K562 (cell line): ENCODE measurements at regions not wholly inside any gene's neighbourhood (a gene's known extent, or its start where the extent isn't known, plus 50 kb on each side); places are given as distances from the start of the nearest gene placed in this dataset.

Source experiments
- ATAC-seq: fragments of 200-7000 bp; cut with Tn5 transposase; 3 replicates; pipeline ENCODE4 v1.9.1; 2020; ENCODE audit warnings: moderate library complexity
- BruUV-seq: library from RNA; stranded (reverse); fragments of 400-500 nt; replicated peaks from 2 replicates; lab custom pipeline; 2021; lab: Mats Ljungman, UMichigan
- CTCF ChIA-PET: fragments of 300-600 bp; formaldehyde crosslinking; extraction: SDS; loops from one replicate; lab custom pipeline; 2021; ENCODE audit warnings: low intra/inter-chr PET ratio; lab: Yijun Ruan, JAX
- POLR2A ChIA-PET: fragments of 300-600, 350-650 bp; sonication (Branson Sonifier 250); formaldehyde crosslinking; extraction: SDS; loops from one replicate; lab custom pipeline; 2021; ENCODE audit warnings: antibody characterized with exemption, inconsistent platforms; lab: Yijun Ruan, JAX
- DNase-seq, 4 experiments: peaks; one replicate each; pipeline versions ENCODE4 v3.0.0 to v3.0.0-alpha.2; 2011 to 2018; ENCODE audit warnings: low spot score in 3 of 4, mixed read lengths in 3 of 4; ENCODE audit errors: extremely low read depth in 1 of 4
- FAIRE-seq: peaks from 2 replicates; lab custom pipeline; 2011; peaks lifted over from hg19 to GRCh38; lab: Jason Lieb, UNC
- H2AFZ ChIP-seq: 2 replicates; pipeline ENCODE4 v1.6.0; 2011; ENCODE audit warnings: low read depth, low read length, control low read depth, inconsistent platforms
- H3K27ac ChIP-seq: fragments of 200-600 bp; 3 replicates; pipeline ENCODE4 v1.8.0; 2011; ENCODE audit warnings: low read depth, mild to moderate bottlenecking, control low read depth, inconsistent platforms, low read length, moderate library complexity, mixed read lengths; ENCODE audit errors: extremely low read depth
- H3K27me3 ChIP-seq, 2 experiments: fragments of 300-600 bp in 1 of 2; 2 replicates in 1 of 2; 3 replicates in 1 of 2; pipeline versions ENCODE4 v1.6.0 to v1.8.0; 2011; ENCODE audit warnings: inconsistent platforms in 2 of 2, low read length in 2 of 2, mild to moderate bottlenecking in 1 of 2, mixed read lengths in 1 of 2, moderate library complexity in 1 of 2; ENCODE audit not compliant: control insufficient read depth in 2 of 2, insufficient read depth in 2 of 2
- H3K36me3 ChIP-seq: fragments of 300-600 bp; 3 replicates; pipeline ENCODE4 v1.8.0; 2011; ENCODE audit warnings: mild to moderate bottlenecking, low read length, inconsistent platforms; ENCODE audit not compliant: control insufficient read depth, insufficient read depth
- H3K4me1 ChIP-seq, 2 experiments: fragments of 200-600 bp in 1 of 2; replicated peaks in 1 of 2; 2 replicates in 1 of 2; 3 replicates in 1 of 2; pipeline versions ENCODE4 v1.5.1 to v1.8.0; 2011; ENCODE audit warnings: inconsistent platforms in 2 of 2, low read length in 2 of 2, mild to moderate bottlenecking in 1 of 2, mixed read lengths in 1 of 2, moderate library complexity in 1 of 2; ENCODE audit not compliant: control insufficient read depth in 2 of 2, insufficient read depth in 2 of 2
- H3K4me2 ChIP-seq: 2 replicates; pipeline ENCODE4 v1.6.1; 2011; ENCODE audit warnings: low read length, control low read depth, inconsistent platforms, mixed read lengths; ENCODE audit not compliant: insufficient read depth
- H3K4me3 ChIP-seq: fragments of 200-600 bp; sonication (generic), shearing (Covaris generic); 2 replicates; pipeline ENCODE4 v1.5.1; 2016; ENCODE audit warnings: control low read depth, inconsistent platforms
- H3K79me2 ChIP-seq: fragments of 200-600 bp; 3 replicates; pipeline ENCODE4 v1.8.0; 2011; ENCODE audit warnings: low read length, inconsistent platforms; ENCODE audit not compliant: control insufficient read depth, insufficient read depth
- H3K9ac ChIP-seq, 2 experiments: 2 replicates each; pipeline versions ENCODE4 v1.6.0 to v1.6.1; 2011; ENCODE audit warnings: low read depth in 2 of 2, low read length in 2 of 2, control low read depth in 1 of 2, inconsistent platforms in 1 of 2, mild to moderate bottlenecking in 1 of 2, mixed read lengths in 1 of 2; ENCODE audit not compliant: insufficient read depth in 1 of 2
- H3K9me1 ChIP-seq: one replicate; pipeline ENCODE4 v1.6.0; 2011; ENCODE audit warnings: inconsistent platforms, mild to moderate bottlenecking, low read length, moderate library complexity; ENCODE audit not compliant: control insufficient read depth, insufficient read depth
- H3K9me3 ChIP-seq: replicated peaks from 2 replicates; pipeline ENCODE4 v1.5.1; 2011; ENCODE audit warnings: low read depth, low read length, inconsistent platforms; ENCODE audit not compliant: control insufficient read depth, insufficient read depth
- H4K20me1 ChIP-seq: replicated peaks from 2 replicates; pipeline ENCODE4 v1.6.1; 2011; ENCODE audit warnings: low read length, inconsistent platforms, mixed read lengths; ENCODE audit not compliant: control insufficient read depth, insufficient read depth
- E2F5 ChIP-seq: sonication (generic); formaldehyde crosslinking; IDR thresholded peaks from 2 replicates; pipeline ENCODE4 v1.8.0; 2022; ENCODE audit warnings: mild to moderate bottlenecking, missing genetic modification reagents
- FOXK1 ChIP-seq: sonication (generic); formaldehyde crosslinking; IDR thresholded peaks from 2 replicates; pipeline ENCODE4 v1.8.0; 2022; ENCODE audit warnings: missing genetic modification reagents, mild to moderate bottlenecking, borderline replicate concordance
- HDGF ChIP-seq: fragments of 450-650 bp; IDR thresholded peaks from 2 replicates; pipeline ENCODE4 v1.6.1; 2016
- HOMEZ ChIP-seq: fragments of 250-450 bp; sonication (Bioruptor Pico); IDR thresholded peaks from 2 replicates; pipeline ENCODE4 v1.4.0; 2020; ENCODE audit warnings: mild to moderate bottlenecking, moderate library complexity
- JUN ChIP-seq, 2 experiments: sonication (generic) in 1 of 2; formaldehyde crosslinking in 1 of 2; IDR thresholded peaks; 2 replicates each; pipeline versions ENCODE4 v1.6.1 to v1.8.0; 2012 to 2022; ENCODE audit warnings: borderline replicate concordance in 2 of 2, mild to moderate bottlenecking in 2 of 2, improper control_type of control experiment in 1 of 2, low read depth in 1 of 2, low read length in 1 of 2, missing genetic modification reagents in 1 of 2
- MCM3 ChIP-seq: fragments of 450-650 bp; IDR thresholded peaks from 2 replicates; pipeline ENCODE4 v1.6.1; 2016
- NFE2L1 ChIP-seq: fragments of 450-650 bp; IDR thresholded peaks from 2 replicates; pipeline ENCODE4 v1.6.1; 2016; ENCODE audit warnings: missing genetic modification characterization, low read depth, mild to moderate bottlenecking, missing compliant biosample characterization, moderate library complexity, borderline replicate concordance
- POLR3A ChIP-seq: IDR thresholded peaks from 2 replicates; pipeline ENCODE4 v1.6.1; 2011; ENCODE audit warnings: borderline replicate concordance, mild to moderate bottlenecking, moderate library complexity; ENCODE audit not compliant: insufficient read length, insufficient read depth; ENCODE audit errors: extremely low read depth
- POU5F1 ChIP-seq: fragments of 150-350 bp; IDR thresholded peaks from 2 replicates; pipeline ENCODE4 v1.6.1; 2014; ENCODE audit warnings: borderline replicate concordance, low read length, low read depth, mild to moderate bottlenecking; ENCODE audit not compliant: partially characterized antibody
- U2AF2 ChIP-seq: fragments of 200-400 bp; formaldehyde crosslinking; optimal IDR thresholded peaks from 2 replicates; pipeline ENCODE3; 2017; ENCODE audit warnings: low read depth, mild to moderate bottlenecking, low read length
- ZNF253 ChIP-seq: fragments of 250-450 bp; sonication (Bioruptor Pico); conservative IDR thresholded peaks from 2 replicates; pipeline ENCODE4 v1.6.1; 2021; ENCODE audit warnings: mild to moderate bottlenecking
- ZNF586 ChIP-seq: fragments of 450-650 bp; formaldehyde crosslinking; conservative IDR thresholded peaks from 2 replicates; pipeline ENCODE4 v1.4.0; 2020; ENCODE audit warnings: mild to moderate bottlenecking, moderate library complexity
- in situ Hi-C: fragments of 300-500 bp; cut with MboI; formaldehyde crosslinking; loops from 4 replicates; pipeline ENCODE4 v1.15.0; 2018; ENCODE audit warnings: inconsistent platforms, mixed read lengths
- intact Hi-C: fragments of 100-400 bp; cut with micrococcal nuclease; formaldehyde crosslinking; loops from 2 replicates; pipeline ENCODE4 v1.14.2; 2022
- TF ChIP-seq, protein P1 (sequence below): fragments of 450-650 bp; IDR thresholded peaks from 2 replicates; pipeline ENCODE4 v1.6.1; 2018; ENCODE audit warnings: mild to moderate bottlenecking, low read depth; ENCODE audit not compliant: partially characterized antibody

DNA sequence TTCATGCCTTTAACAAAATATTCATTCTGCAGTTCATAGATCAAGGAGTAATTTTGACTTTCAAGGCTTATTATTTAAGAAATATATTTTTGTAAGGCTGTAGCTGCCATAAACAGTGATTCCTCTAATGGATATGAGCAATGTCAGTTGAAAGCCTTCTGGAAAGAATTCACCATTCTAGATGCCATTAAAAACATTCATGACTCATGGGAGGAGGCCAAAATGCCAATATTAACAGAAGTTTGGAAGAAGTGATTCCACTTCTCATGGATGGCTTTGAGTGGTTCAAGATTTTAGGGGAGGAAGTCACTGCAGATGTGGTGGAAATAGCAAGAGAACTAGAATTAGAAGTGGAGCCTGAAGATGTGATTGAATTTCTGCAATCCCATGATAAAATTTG is 229.1 kb downstream of the DEPDC1B start:
- intact Hi-C loops (no loop called here), in situ Hi-C loops (no loop called here)
- no peaks in the 10 kb centered on the region for H4K20me1 ChIP-seq
- CTCF ChIA-PET: no interaction called here
- ATAC-seq (no peak), FAIRE-seq (no peak), DNase-seq (no peak)
- no peaks in the 10 kb centered on the region for H3K4me1 ChIP-seq
- H3K27me3 ChIP-seq: no peaks in the 10 kb centered on the region
- no peak overlapping the region for H3K4me3 ChIP-seq
- H3K27ac ChIP-seq: no peak overlapping the region
- no peak overlapping the region for H3K4me2 ChIP-seq
- no peaks in the 10 kb centered on the region for H3K36me3 ChIP-seq
- BruUV-seq: no TSS peak
- no peak overlapping the region for H3K9ac ChIP-seq
- H3K9me1 ChIP-seq: no peaks in the 10 kb centered on the region
- H2AFZ ChIP-seq: no peak overlapping the region
- no peaks in the 10 kb centered on the region for H3K9me3 ChIP-seq
- H3K79me2 ChIP-seq: no peaks in the 10 kb centered on the region
- no peak for TF ChIP-seq POU5F1
- TF ChIP-seq HDGF: no peak
- TF ChIP-seq MCM3: no peak
- no peak for TF ChIP-seq ZNF253 (CRISPR knock-in tag)
- no peak for TF ChIP-seq E2F5 (CRISPR knock-in tag)
- TF ChIP-seq HOMEZ: no peak
- no peak for TF ChIP-seq ZNF586 (CRISPR knock-in tag)
- TF ChIP-seq NFE2L1 (tag): no peak
- TF ChIP-seq, protein P1, sequence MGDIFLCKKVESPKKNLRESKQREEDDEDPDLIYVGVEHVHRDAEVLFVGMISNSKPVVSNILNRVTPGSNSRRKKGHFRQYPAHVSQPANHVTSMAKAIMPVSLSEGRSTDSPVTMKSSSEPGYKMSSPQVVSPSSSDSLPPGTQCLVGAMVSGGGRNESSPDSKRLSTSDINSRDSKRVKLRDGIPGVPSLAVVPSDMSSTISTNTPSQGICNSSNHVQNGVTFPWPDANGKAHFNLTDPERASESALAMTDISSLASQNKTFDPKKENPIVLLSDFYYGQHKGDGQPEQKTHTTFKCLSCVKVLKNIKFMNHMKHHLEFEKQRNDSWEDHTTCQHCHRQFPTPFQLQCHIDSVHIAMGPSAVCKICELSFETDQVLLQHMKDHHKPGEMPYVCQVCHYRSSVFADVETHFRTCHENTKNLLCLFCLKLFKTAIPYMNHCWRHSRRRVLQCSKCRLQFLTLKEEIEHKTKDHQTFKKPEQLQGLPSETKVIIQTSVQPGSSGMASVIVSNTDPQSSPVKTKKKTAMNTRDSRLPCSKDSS: no peak
- no peak for TF ChIP-seq FOXK1 (CRISPR knock-in tag)
- TF ChIP-seq POLR3A: no peak
- TF ChIP-seq JUN (IDR thresholded peaks at IDR 0.05; ENCODE audit: borderline replicate concordance, low read depth, low read length): no peak
- TF ChIP-seq JUN (CRISPR knock-in tag; IDR thresholded peaks at IDR 0.05; ENCODE audit: borderline replicate concordance): no peak
- TF ChIP-seq U2AF2: no peak
- TF ChIP-seq, all 486 proteins: peak for 0
- POLR2A ChIA-PET: no interaction called here
